Nephron (organoid): ENCODE measurements at regions not wholly inside any gene's neighbourhood (a gene's known extent, or its start where the extent isn't known, plus 50 kb on each side); places are given as distances from the start of the nearest gene placed in this dataset.

Experiments
- H3K27ac Mint-ChIP-seq, 3 experiments: 2 replicates each; pipeline ENCODE4 v1.8.0; 2020; ENCODE audit warnings: mixed read lengths in 3 of 3, mild to moderate bottlenecking in 2 of 3, moderate library complexity in 1 of 3
- H3K27me3 Mint-ChIP-seq: 2 replicates; pipeline ENCODE4 v1.8.0; 2021; ENCODE audit warnings: low read depth, mild to moderate bottlenecking, moderate library complexity, mixed read lengths
- H3K36me3 Mint-ChIP-seq: 2 replicates; pipeline ENCODE4 v1.8.0; 2020; ENCODE audit warnings: low read depth, mixed read lengths
- H3K4me1 Mint-ChIP-seq: 2 replicates; pipeline ENCODE4 v1.8.0; 2020; ENCODE audit warnings: mixed read lengths
- H3K4me3 Mint-ChIP-seq, 3 experiments: 2 replicates each; pipeline ENCODE4 v1.8.0; 2020; ENCODE audit warnings: mild to moderate bottlenecking in 3 of 3, mixed read lengths in 3 of 3, moderate library complexity in 2 of 3
- H3K9me3 Mint-ChIP-seq: 2 replicates; pipeline ENCODE4 v1.8.0; 2020; ENCODE audit warnings: mixed read lengths
- CTCF ChIP-seq, 3 experiments: fragments of 200-600 bp; sonication (generic); IDR thresholded peaks; one replicate each; pipeline ENCODE4 v1.5.0; 2021; ENCODE audit warnings: antibody characterized with exemption in 3 of 3; ENCODE audit not compliant: unreplicated experiment in 3 of 3

- no peak for TF ChIP-seq CTCF (IDR thresholded peaks at IDR 0.05; ENCODE audit: unreplicated experiment in 3 of 3)
- Mint-ChIP-seq H3K27ac (peak overlapping the region; percentile 92 to 99 (median 95)), H3K4me1 (peaks cover 74% of the 10 kb centered on the region), H3K9me3 (no peaks in the 10 kb centered on the region), H3K36me3 (no peaks in the 10 kb centered on the region), H3K27me3 (no peaks in the 10 kb centered on the region), H3K4me3 (peak overlapping the region; percentile 95 to 100 (median 100))
These were observed 236.3 kb downstream of the SEC14L1 start for GRCh38 chr17:77376795-77377709.

- Mint-ChIP-seq H3K36me3 (no peaks in the 10 kb centered on the region), H3K4me1 (peaks cover 72% of the 10 kb centered on the region), H3K4me3 (peak overlapping the region in 2 of 3 experiments; percentile 21 to 100)
These were observed 237.0 kb downstream of the SEC14L1 start for GRCh38 chr17:77377710-77378235.

GRCh38 chr17:77378318-77379064, 237.7 kb downstream of the SEC14L1 start:
- Mint-ChIP-seq H3K36me3 (no peaks in the 10 kb centered on the region), H3K27me3 (no peaks in the 10 kb centered on the region), H3K4me1 (peaks cover 79% of the 10 kb centered on the region), H3K27ac (peak overlapping the region; percentile 92 to 99 (median 95)), H3K9me3 (no peaks in the 10 kb centered on the region), H3K4me3 (peak overlapping the region in 1 of 3 experiments; percentile 68)
- no peak for TF ChIP-seq CTCF (IDR thresholded peaks at IDR 0.05; ENCODE audit: unreplicated experiment in 3 of 3)

More at GRCh38 chr17:77377710-77378235, 237.0 kb downstream of the SEC14L1 start:
- no peak for TF ChIP-seq CTCF (IDR thresholded peaks at IDR 0.05; ENCODE audit: unreplicated experiment in 3 of 3)
- no peaks in the 10 kb centered on the region for H3K27me3 Mint-ChIP-seq
- H3K9me3 Mint-ChIP-seq = no peaks in the 10 kb centered on the region
- H3K27ac Mint-ChIP-seq = peak overlapping the region; percentile 92 to 99 (median 95)

- Mint-ChIP-seq H3K36me3 (no peaks in the 10 kb centered on the region), H3K9me3 (no peaks in the 10 kb centered on the region), H3K4me3 (no peak overlapping the region), H3K27me3 (no peaks in the 10 kb centered on the region), H3K27ac (peak overlapping the region in 2 of 3 experiments; percentile 84 to 89), H3K4me1 (peaks cover 85% of the 10 kb centered on the region)
- TF ChIP-seq CTCF (IDR thresholded peaks at IDR 0.05; ENCODE audit: unreplicated experiment in 3 of 3) = no peak
These were observed 238.3 kb downstream of the SEC14L1 start for GRCh38 chr17:77379065-77379428.

GRCh38 chr17:77379832-77380231, 239.1 kb downstream of the SEC14L1 start:
- Mint-ChIP-seq H3K36me3 (no peaks in the 10 kb centered on the region), H3K4me1 (peaks cover 92% of the 10 kb centered on the region), H3K27ac (peak overlapping the region; percentile 50 to 89 (median 84)), H3K4me3 (peak overlapping the region in 1 of 3 experiments; percentile 64), H3K9me3 (no peaks in the 10 kb centered on the region), H3K27me3 (no peaks in the 10 kb centered on the region)
- TF ChIP-seq CTCF (IDR thresholded peaks at IDR 0.05; ENCODE audit: unreplicated experiment in 3 of 3) = no peak
